Endothelial cell (in vitro differentiated cells): ENCODE measurements at regions not wholly inside any gene's neighbourhood (a gene's known extent, or its start where the extent isn't known, plus 50 kb on each side); places are given as distances from the start of the nearest gene placed in this dataset.

Experiments used
- DNase-seq: peaks from one replicate; pipeline ENCODE4 v3.0.0; 2021; ENCODE audit warnings: low spot score
- H3K27ac Mint-ChIP-seq: one replicate; pipeline ENCODE4 v1.8.0; 2021; ENCODE audit warnings: mixed read lengths, inconsistent platforms; ENCODE audit not compliant: unreplicated experiment
- H3K27me3 Mint-ChIP-seq: one replicate; pipeline ENCODE4 v1.8.0; 2021; ENCODE audit warnings: mild to moderate bottlenecking, moderate library complexity, mixed read lengths, inconsistent platforms; ENCODE audit not compliant: unreplicated experiment
- H3K36me3 Mint-ChIP-seq: one replicate; pipeline ENCODE4 v1.8.0; 2021; ENCODE audit warnings: mild to moderate bottlenecking, low read depth, mixed read lengths, inconsistent platforms; ENCODE audit not compliant: unreplicated experiment
- H3K4me1 Mint-ChIP-seq: one replicate; pipeline ENCODE4 v1.8.0; 2021; ENCODE audit warnings: mild to moderate bottlenecking, mixed read lengths, inconsistent platforms; ENCODE audit not compliant: unreplicated experiment
- H3K4me3 Mint-ChIP-seq: one replicate; pipeline ENCODE4 v1.8.0; 2021; ENCODE audit warnings: mild to moderate bottlenecking, mixed read lengths, inconsistent platforms; ENCODE audit not compliant: unreplicated experiment
- H3K9me3 Mint-ChIP-seq: one replicate; pipeline ENCODE4 v1.8.0; 2021; ENCODE audit warnings: mixed read lengths, inconsistent platforms; ENCODE audit not compliant: unreplicated experiment
- CTCF ChIP-seq: fragments of 200-600 bp; sonication (generic); IDR thresholded peaks from one replicate; pipeline ENCODE4 v1.5.0; 2021; ENCODE audit warnings: antibody characterized with exemption; ENCODE audit not compliant: unreplicated experiment

DNA sequence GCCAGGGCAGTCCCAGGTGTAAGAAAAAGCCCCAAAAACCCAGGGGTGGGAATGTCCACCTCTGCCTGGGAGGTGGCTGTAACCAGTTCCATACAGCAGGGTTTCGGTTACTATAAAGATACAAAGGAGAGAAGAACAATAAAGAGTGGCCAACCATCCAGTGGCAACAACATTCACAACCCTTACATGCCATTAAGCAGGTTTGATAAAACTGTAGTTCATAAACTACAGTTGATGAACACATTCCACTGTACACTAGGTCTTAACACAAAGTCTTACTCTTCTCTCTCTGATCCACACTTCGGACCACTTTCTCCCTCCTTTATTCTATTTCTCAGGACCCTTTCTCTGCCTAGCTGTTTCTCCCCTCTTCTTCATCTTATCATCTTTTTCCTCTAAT, 152.0 kb downstream of the TLE3 start:
- H3K4me1 Mint-ChIP-seq: no peaks in the 10 kb centered on the region
- no peak for TF ChIP-seq CTCF
- H3K36me3 Mint-ChIP-seq: peaks cover 2% of the 10 kb centered on the region
- H3K27me3 Mint-ChIP-seq: peaks cover 3% of the 10 kb centered on the region
- no peak overlapping the region for H3K4me3 Mint-ChIP-seq
- no peaks in the 10 kb centered on the region for H3K9me3 Mint-ChIP-seq
- H3K27ac Mint-ChIP-seq: no peak overlapping the region
- DNase-seq: no peak

DNA sequence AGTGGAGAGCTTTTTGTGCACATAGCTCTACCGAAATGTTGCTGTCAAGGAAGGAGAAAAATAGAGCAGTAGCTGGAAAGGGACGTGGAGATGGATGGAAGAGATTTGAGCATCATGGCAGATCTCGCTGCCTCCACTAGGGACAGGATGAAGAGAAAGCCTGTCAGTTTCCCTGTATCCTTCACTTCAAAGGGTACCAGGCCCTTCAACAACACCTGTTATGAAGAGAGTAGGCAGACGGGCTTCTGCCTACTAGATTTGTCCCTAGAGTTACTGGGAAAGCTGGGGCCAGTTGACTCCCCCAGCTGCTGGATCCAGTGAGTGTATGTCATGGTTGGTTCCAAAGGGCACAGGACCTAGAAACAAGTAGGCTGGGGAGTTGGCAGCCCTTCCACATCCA, 150.8 kb downstream of the TLE3 start:
- H3K4me3 Mint-ChIP-seq: no peak overlapping the region
- no peaks in the 10 kb centered on the region for H3K4me1 Mint-ChIP-seq
- no peak overlapping the region for H3K27ac Mint-ChIP-seq
- no peaks in the 10 kb centered on the region for H3K9me3 Mint-ChIP-seq
- DNase-seq: no peak
- H3K27me3 Mint-ChIP-seq: peaks cover 3% of the 10 kb centered on the region
- TF ChIP-seq CTCF: no peak
- no peaks in the 10 kb centered on the region for H3K36me3 Mint-ChIP-seq

GRCh38 chr15:69947394-69947793, 150.3 kb downstream of the TLE3 start:
- no peak for TF ChIP-seq CTCF
- Mint-ChIP-seq H3K27ac (no peak overlapping the region), H3K9me3 (no peaks in the 10 kb centered on the region), H3K27me3 (peaks cover 3% of the 10 kb centered on the region), H3K4me3 (no peak overlapping the region), H3K4me1 (no peaks in the 10 kb centered on the region), H3K36me3 (no peaks in the 10 kb centered on the region)
- no peak for DNase-seq

- DNase-seq: no peak
- Mint-ChIP-seq H3K36me3 (no peaks in the 10 kb centered on the region), H3K27me3 (no peaks in the 10 kb centered on the region), H3K9me3 (no peaks in the 10 kb centered on the region), H3K4me1 (no peaks in the 10 kb centered on the region), H3K4me3 (no peak overlapping the region), H3K27ac (no peak overlapping the region)
- no peak for TF ChIP-seq CTCF
Observed at GRCh38 chr15:69949485-69949884, 148.2 kb downstream of the TLE3 start.

- no peak overlapping the region for H3K4me3 Mint-ChIP-seq
- TF ChIP-seq CTCF: no peak
- DNase-seq: no peak
- H3K4me1 Mint-ChIP-seq: no peaks in the 10 kb centered on the region
- no peaks in the 10 kb centered on the region for H3K27me3 Mint-ChIP-seq
- no peaks in the 10 kb centered on the region for H3K9me3 Mint-ChIP-seq
- H3K36me3 Mint-ChIP-seq: no peaks in the 10 kb centered on the region
- H3K27ac Mint-ChIP-seq: no peak overlapping the region
Observed at GRCh38 chr15:69951256-69951897, 146.3 kb downstream of the TLE3 start.
